GM10266 (cell line): ENCODE measurements at regions not wholly inside any gene's neighbourhood (a gene's known extent, or its start where the extent isn't known, plus 50 kb on each side); places are given as distances from the start of the nearest gene placed in this dataset.

Experiments
- DNase-seq: peaks from one replicate; pipeline ENCODE4 v3.0.0; 2012; ENCODE audit errors: extremely low spot score
- CTCF ChIP-seq: IDR thresholded peaks from 2 replicates; pipeline ENCODE4 v1.5.1; 2012; ENCODE audit warnings: mild to moderate bottlenecking, low read depth; ENCODE audit not compliant: control insufficient read depth, insufficient read depth; ENCODE audit errors: missing control alignments

DNA sequence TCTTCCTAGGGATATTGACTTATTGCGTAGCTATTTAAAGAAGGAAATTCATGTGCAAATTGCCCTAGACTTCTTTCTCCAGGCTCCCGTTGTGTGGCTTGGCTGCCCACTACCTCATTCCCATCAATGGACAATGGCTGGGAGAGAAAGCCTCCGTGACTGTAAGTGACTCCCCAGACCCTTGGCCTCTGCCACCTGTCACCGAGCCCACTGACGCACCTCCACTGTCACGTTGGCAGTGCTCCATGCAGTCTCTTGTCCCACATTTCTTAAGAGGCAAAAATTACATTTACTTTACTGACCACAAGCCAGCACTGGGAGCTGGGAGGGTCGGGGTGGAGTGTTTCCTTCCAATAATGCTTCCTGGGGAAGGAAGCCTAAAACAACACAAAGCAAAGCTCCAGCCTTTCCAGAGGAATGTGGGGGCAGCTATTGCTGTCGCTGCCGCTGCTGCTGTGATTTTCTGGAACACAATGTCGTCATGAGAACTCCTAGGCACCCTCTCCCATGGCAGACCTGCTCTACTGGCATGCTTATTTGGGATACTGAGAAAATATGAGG, 89.7 kb upstream of the STEAP1B start:
- TF ChIP-seq CTCF = no peak
- no peak for DNase-seq

- DNase-seq = no peak
- TF ChIP-seq CTCF = no peak
Measured at GRCh38 chr7:22588351-22588750, 88.4 kb upstream of the STEAP1B start.

DNA sequence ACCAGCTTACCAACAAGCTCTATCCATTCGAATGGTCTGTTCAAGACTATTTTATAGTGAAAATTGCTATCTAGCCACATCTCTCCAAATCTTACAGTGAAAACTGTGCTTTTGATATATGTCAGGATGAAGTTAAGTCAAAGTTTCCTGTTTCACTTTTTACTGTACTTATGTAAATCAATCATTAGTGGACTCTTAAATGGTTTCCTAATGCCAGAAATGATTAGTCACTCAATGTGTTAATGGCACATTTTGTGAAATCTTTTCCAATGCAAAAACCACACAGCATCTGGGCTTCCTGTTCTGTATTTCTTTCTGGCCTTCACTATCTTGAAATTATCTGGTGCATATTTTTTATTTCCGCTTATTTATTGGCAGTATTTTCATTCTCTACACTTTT, 87.3 kb upstream of the STEAP1B start:
- no peak for TF ChIP-seq CTCF
- DNase-seq = no peak

DNA sequence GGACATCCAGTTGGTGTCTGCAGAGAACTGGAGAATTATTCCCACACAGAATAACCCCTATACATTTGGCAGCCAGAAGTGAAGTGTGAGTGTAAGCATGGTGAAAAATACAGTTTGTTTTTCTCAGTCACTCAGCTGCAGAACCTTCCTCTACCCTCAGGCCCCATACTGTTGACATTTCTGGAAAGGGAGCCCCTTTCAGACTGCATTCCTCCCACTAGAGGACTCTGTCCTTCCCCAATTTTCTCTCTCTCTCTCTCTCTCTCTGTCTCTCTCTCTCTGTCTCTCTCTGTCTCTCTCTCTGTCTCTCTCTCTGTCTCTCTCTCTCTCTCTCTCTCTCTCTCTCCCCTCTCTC, 86.8 kb upstream of the STEAP1B start:
- TF ChIP-seq CTCF = no peak
- DNase-seq = no peak

DNA sequence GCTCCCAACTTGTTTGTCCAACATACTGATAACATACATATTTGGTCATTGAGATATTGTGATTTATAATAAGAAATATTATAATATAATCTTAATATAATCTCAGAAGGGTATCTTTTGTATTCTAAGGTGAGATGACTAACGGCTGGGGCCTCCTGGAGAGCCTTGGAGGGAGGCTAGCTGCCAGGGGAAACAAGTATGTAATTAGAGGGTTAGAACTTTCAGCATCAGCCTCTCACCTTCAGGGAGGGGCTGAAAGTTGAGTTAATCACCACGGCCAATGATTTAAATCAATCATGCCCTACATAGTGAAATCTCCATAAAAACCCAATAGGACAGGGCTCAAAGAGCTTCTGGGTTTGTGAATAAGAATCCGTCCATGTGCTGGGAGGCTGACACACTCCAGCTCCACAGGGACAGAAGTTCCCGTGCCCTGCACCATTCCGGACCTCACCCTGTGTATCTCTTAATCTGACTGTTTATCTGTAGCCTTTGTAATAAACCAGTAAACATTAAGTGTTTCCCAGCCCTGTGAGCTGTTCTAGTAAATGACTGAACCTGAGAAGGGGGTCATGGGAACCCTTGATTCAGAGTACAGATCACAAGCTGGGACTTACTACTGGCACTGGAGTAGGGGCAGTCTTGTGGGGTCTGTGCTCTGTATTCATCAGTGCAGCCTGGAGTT, 86.3 kb upstream of the STEAP1B start:
- TF ChIP-seq CTCF = no peak
- no peak for DNase-seq

GRCh38 chr7:22584179-22584578, 84.2 kb upstream of the STEAP1B start:
- DNase-seq = peak; percentile 21
- TF ChIP-seq CTCF = no peak

GRCh38 chr7:22582863-22583622, 83.1 kb upstream of the STEAP1B start:
- no peak for DNase-seq
- no peak for TF ChIP-seq CTCF
